HCT116 (cell line): ENCODE measurements at regions not wholly inside any gene's neighbourhood (a gene's known extent, or its start where the extent isn't known, plus 50 kb on each side); places are given as distances from the start of the nearest gene placed in this dataset.

Experiments
- ATAC-seq: fragments of 200-7000 bp; cut with Tn5 transposase; 2 replicates; pipeline ENCODE4 v1.9.1; 2020; ENCODE audit warnings: mild to moderate bottlenecking, moderate library complexity
- BruUV-seq: library from RNA; stranded (reverse); fragments of 400-500 nt; replicated peaks from 2 replicates; lab custom pipeline; 2021; lab: Mats Ljungman, UMichigan
- CTCF ChIA-PET: fragments of 300-600 bp; sonication (Branson Sonifier 250); formaldehyde crosslinking; loops from one replicate; lab custom pipeline; 2021; ENCODE audit warnings: antibody characterized with exemption; lab: Charles Lee
- POLR2A ChIA-PET: fragments of 300-600, 350-600 bp; sonication (Branson Sonifier 250); formaldehyde crosslinking; loops from one replicate; lab custom pipeline; 2021; ENCODE audit warnings: antibody characterized with exemption; lab: Charles Lee
- RAD21 ChIA-PET, 2 experiments: fragments of 300-600 bp; sonication (Branson Sonifier 250); formaldehyde crosslinking; loops; one replicate each; lab custom pipeline; 2023; ENCODE audit warnings: low total read pairs in 2 of 2; ENCODE audit not compliant: uncharacterized antibody in 2 of 2, unreplicated experiment in 2 of 2, low non-redundant PET in 1 of 2; lab: Charles Lee
- DNase-seq: peaks from one replicate; pipeline ENCODE4 v3.0.0-alpha.2; 2010; ENCODE audit warnings: low read depth, low spot score
- H2AFZ ChIP-seq: fragments of 200-600 bp; shearing (Covaris generic), sonication (generic); 2 replicates; pipeline ENCODE4 v1.6.1; 2017; ENCODE audit warnings: low read depth, mixed run types, mixed read lengths, antibody characterized with exemption, low read length; ENCODE audit not compliant: poor library complexity, severe bottlenecking
- H3K27ac ChIP-seq: 2 replicates; pipeline ENCODE4 v1.5.1; 2012; ENCODE audit warnings: low read depth, low read length
- H3K27me3 ChIP-seq: fragments of 200-600 bp; sonication (generic); 2 replicates; pipeline ENCODE4 v1.6.1; 2016; ENCODE audit warnings: mixed run types, low read length, mixed read lengths; ENCODE audit not compliant: insufficient read depth
- H3K36me3 ChIP-seq, 2 experiments: fragments of 200-500 bp in 1 of 2; fragments of 200-600 bp in 1 of 2; sonication (Bioruptor generic) in 1 of 2; sonication (generic) in 1 of 2; 2 replicates each; pipeline versions ENCODE4 v1.5.1 to v1.6.1; 2014 to 2016; ENCODE audit warnings: low read length in 2 of 2, inconsistent platforms in 1 of 2, mixed read lengths in 1 of 2, mixed run types in 1 of 2; ENCODE audit not compliant: insufficient read depth in 2 of 2, control insufficient read depth in 1 of 2
- H3K4me1 ChIP-seq, 2 experiments: fragments of 200-600 bp in 1 of 2; sonication (generic) in 1 of 2; 2 replicates each; pipeline versions ENCODE4 v1.5.1 to v1.6.1; 2012 to 2017; ENCODE audit warnings: low read length in 2 of 2, inconsistent platforms in 1 of 2, mild to moderate bottlenecking in 1 of 2, mixed read lengths in 1 of 2, mixed run types in 1 of 2, moderate library complexity in 1 of 2; ENCODE audit not compliant: insufficient read depth in 2 of 2, control insufficient read depth in 1 of 2
- H3K4me2 ChIP-seq: fragments of 200-600 bp; sonication (generic); 2 replicates; pipeline ENCODE4 v1.6.1; 2017; ENCODE audit warnings: mixed run types, low read length, mixed read lengths
- H3K4me3 ChIP-seq, 2 experiments: fragments of 200-600 bp in 1 of 2; sonication (generic) in 1 of 2; replicated peaks in 1 of 2; 2 replicates each; pipeline ENCODE4 v1.5.1; 2011 to 2016; ENCODE audit warnings: low read length in 2 of 2, control low read depth in 1 of 2, low read depth in 1 of 2, mild to moderate bottlenecking in 1 of 2, mixed read lengths in 1 of 2, mixed run types in 1 of 2
- H3K79me2 ChIP-seq: fragments of 200-600 bp; sonication (generic); 2 replicates; pipeline ENCODE4 v1.6.1; 2017; ENCODE audit warnings: mild to moderate bottlenecking, mixed run types, low read length, moderate library complexity, mixed read lengths; ENCODE audit not compliant: insufficient read depth
- H3K9ac ChIP-seq: fragments of 200-600 bp; sonication (generic); 2 replicates; pipeline ENCODE4 v1.6.1; 2016; ENCODE audit warnings: low read length, mixed read lengths
- H3K9me2 ChIP-seq: fragments of 200-600 bp; sonication (generic), shearing (Covaris generic); 2 replicates; pipeline ENCODE4 v1.6.1; 2017; ENCODE audit warnings: mixed run types, mild to moderate bottlenecking, moderate library complexity; ENCODE audit not compliant: insufficient read depth
- H3K9me3 ChIP-seq, 2 experiments: fragments of 200-500 bp in 1 of 2; fragments of 200-600 bp in 1 of 2; sonication (Bioruptor generic) in 1 of 2; sonication (generic) in 1 of 2; 2 replicates each; pipeline ENCODE4 v1.6.1; 2014 to 2017; ENCODE audit warnings: low read length in 2 of 2, mixed read lengths in 2 of 2, inconsistent platforms in 1 of 2, low read depth in 1 of 2, mild to moderate bottlenecking in 1 of 2, mixed run types in 1 of 2, moderate library complexity in 1 of 2; ENCODE audit not compliant: control insufficient read depth in 1 of 2, insufficient read depth in 1 of 2
- H4K20me1 ChIP-seq: fragments of 200-600 bp; sonication (generic), shearing (Covaris generic); 2 replicates; pipeline ENCODE4 v1.6.1; 2017; ENCODE audit warnings: mixed run types, mild to moderate bottlenecking, moderate library complexity; ENCODE audit not compliant: insufficient read depth
- CBX3 ChIP-seq: IDR thresholded peaks from 2 replicates; pipeline ENCODE4 v1.6.1; 2012; ENCODE audit warnings: low read depth
- CEBPB ChIP-seq: IDR thresholded peaks from 2 replicates; pipeline ENCODE4 v1.6.1; 2012; ENCODE audit warnings: low read depth
- EGR1 ChIP-seq: IDR thresholded peaks from 2 replicates; pipeline ENCODE4 v1.6.1; 2012; ENCODE audit warnings: low read depth
- ELF1 ChIP-seq: IDR thresholded peaks from 2 replicates; pipeline ENCODE4 v1.6.1; 2012; ENCODE audit warnings: low read depth, borderline replicate concordance
- EZH2 ChIP-seq: fragments of 200-600 bp; sonication (generic); IDR thresholded peaks from 2 replicates; pipeline ENCODE4 v1.6.1; 2017; ENCODE audit warnings: antibody characterized with exemption, mixed run types
- EZH2phosphoT487 ChIP-seq: fragments of 200-600 bp; IDR thresholded peaks from 2 replicates; pipeline ENCODE4 v1.6.1; 2018; ENCODE audit warnings: antibody characterized with exemption, borderline replicate concordance
- JUND ChIP-seq: IDR thresholded peaks from 2 replicates; pipeline ENCODE4 v1.6.1; 2012
- POLR2A ChIP-seq: IDR thresholded peaks from 2 replicates; pipeline ENCODE4 v1.7.0; 2011; ENCODE audit warnings: borderline replicate concordance; ENCODE audit not compliant: insufficient read depth, insufficient read length; ENCODE audit errors: extremely low read depth
- POLR2AphosphoS5 ChIP-seq: IDR thresholded peaks from 2 replicates; pipeline ENCODE4 v1.6.1; 2011; ENCODE audit warnings: mild to moderate bottlenecking, low read depth, low read length, moderate library complexity
- RAD21 ChIP-seq: IDR thresholded peaks from 2 replicates; pipeline ENCODE4 v1.6.1; 2012; ENCODE audit warnings: low read depth, mild to moderate bottlenecking
- SIN3A ChIP-seq: IDR thresholded peaks from 2 replicates; pipeline ENCODE4 v1.6.1; 2012; ENCODE audit warnings: low read depth
- SP1 ChIP-seq: IDR thresholded peaks from 2 replicates; pipeline ENCODE4 v1.6.1; 2012; ENCODE audit warnings: low read depth
- SRF ChIP-seq: IDR thresholded peaks from 2 replicates; pipeline ENCODE4 v1.6.1; 2012; ENCODE audit warnings: low read depth
- TCF7L2 ChIP-seq: IDR thresholded peaks from 2 replicates; pipeline ENCODE4 v1.7.0; 2011; ENCODE audit warnings: borderline replicate concordance, inconsistent platforms; ENCODE audit not compliant: insufficient read depth, insufficient read length; ENCODE audit errors: extremely low read depth
- YY1 ChIP-seq: IDR thresholded peaks from 2 replicates; pipeline ENCODE4 v1.6.1; 2011; ENCODE audit warnings: low read length, low read depth, moderate library complexity, mild to moderate bottlenecking; ENCODE audit not compliant: insufficient replicate concordance; ENCODE audit errors: extremely low read depth
- ZFX ChIP-seq: fragments of 450-650 bp; IDR thresholded peaks from 2 replicates; pipeline ENCODE4 v1.6.1; 2017
- ZNF274 ChIP-seq: fragments of 200-500 bp; sonication (Bioruptor generic); IDR thresholded peaks from 2 replicates; pipeline ENCODE4 v1.6.1; 2014; ENCODE audit warnings: mild to moderate bottlenecking, low read depth, low read length, inconsistent platforms
- intact Hi-C: fragments of 100-400 bp; cut with micrococcal nuclease; formaldehyde crosslinking; loops from 2 replicates; pipeline ENCODE4 v1.10.0; 2022
- TF ChIP-seq, protein P1 (sequence below), 3 experiments: fragments of 200-600 bp in 1 of 3; sonication (generic) in 1 of 3; IDR thresholded peaks in 2 of 3; conservative IDR thresholded peaks in 1 of 3; 2 replicates each; pipeline ENCODE4 v1.5.1; 2012 to 2017; ENCODE audit warnings: low read depth in 2 of 3, low read length in 2 of 3, antibody characterized with exemption in 1 of 3, borderline replicate concordance in 1 of 3, control low read depth in 1 of 3, mild to moderate bottlenecking in 1 of 3, mixed read lengths in 1 of 3, mixed run types in 1 of 3, moderate library complexity in 1 of 3; ENCODE audit not compliant: insufficient read depth in 1 of 3
- TF ChIP-seq, protein P2 (sequence below): IDR thresholded peaks from 2 replicates; pipeline ENCODE4 v1.6.1; 2012; ENCODE audit warnings: low read depth
- TF ChIP-seq, protein P3 (sequence below): IDR thresholded peaks from 2 replicates; pipeline ENCODE4 v1.6.1; 2012

DNA sequence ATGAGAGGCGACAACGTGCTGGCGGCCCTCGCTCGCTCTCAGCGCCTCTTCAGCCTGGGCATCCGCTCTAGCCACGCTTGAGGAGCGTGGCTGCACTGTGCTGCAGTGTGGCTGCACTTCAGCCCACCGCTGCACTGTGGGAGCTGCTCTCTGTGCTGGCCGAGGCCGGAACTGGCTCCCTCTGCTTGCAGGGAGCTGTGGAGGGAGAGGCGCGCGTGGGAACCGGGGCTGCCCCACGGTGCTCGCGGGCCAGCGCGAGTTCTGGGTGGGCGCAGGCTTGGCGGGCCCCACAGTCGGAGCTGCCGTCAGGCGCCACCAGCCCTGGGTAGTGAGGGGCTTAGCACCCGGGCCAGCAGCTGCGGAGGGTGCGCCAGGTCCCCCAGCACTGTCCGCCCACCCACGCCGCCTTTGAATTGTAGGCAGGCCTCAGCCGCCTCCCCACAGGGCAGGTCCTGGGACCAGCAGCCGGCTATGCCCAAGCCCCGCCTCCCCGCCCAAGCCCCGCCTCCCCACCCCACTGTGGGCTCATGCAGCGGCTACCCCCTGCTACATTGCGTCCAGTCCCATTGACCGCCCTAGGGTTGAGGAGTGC is 974.2 kb downstream of the FSCB start:
- no peaks in the 10 kb centered on the region for H3K36me3 ChIP-seq
- no TSS peak for BruUV-seq
- CTCF ChIA-PET: no interaction called here
- intact Hi-C loops: no loop called here
- H3K9me3 ChIP-seq: no peaks in the 10 kb centered on the region
- H4K20me1 ChIP-seq: no peaks in the 10 kb centered on the region
- H3K4me3 ChIP-seq: no peak overlapping the region
- RAD21 ChIA-PET: no interaction called here
- H3K4me1 ChIP-seq: no peaks in the 10 kb centered on the region
- H3K79me2 ChIP-seq: no peaks in the 10 kb centered on the region
- H3K4me2 ChIP-seq: no peak overlapping the region
- no peak overlapping the region for H3K9ac ChIP-seq
- POLR2A ChIA-PET: no interaction called here
- no peak for TF ChIP-seq RAD21
- no peak for TF ChIP-seq POLR2A
- no peak for TF ChIP-seq EZH2
- TF ChIP-seq CEBPB: no peak
- TF ChIP-seq CBX3: no peak
- TF ChIP-seq, protein P1, sequence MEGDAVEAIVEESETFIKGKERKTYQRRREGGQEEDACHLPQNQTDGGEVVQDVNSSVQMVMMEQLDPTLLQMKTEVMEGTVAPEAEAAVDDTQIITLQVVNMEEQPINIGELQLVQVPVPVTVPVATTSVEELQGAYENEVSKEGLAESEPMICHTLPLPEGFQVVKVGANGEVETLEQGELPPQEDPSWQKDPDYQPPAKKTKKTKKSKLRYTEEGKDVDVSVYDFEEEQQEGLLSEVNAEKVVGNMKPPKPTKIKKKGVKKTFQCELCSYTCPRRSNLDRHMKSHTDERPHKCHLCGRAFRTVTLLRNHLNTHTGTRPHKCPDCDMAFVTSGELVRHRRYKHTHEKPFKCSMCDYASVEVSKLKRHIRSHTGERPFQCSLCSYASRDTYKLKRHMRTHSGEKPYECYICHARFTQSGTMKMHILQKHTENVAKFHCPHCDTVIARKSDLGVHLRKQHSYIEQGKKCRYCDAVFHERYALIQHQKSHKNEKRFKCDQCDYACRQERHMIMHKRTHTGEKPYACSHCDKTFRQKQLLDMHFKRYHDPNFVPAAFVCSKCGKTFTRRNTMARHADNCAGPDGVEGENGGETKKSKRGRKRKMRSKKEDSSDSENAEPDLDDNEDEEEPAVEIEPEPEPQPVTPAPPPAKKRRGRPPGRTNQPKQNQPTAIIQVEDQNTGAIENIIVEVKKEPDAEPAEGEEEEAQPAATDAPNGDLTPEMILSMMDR (IDR thresholded peaks at IDR 0.05 in 2 of 3, conservative IDR thresholded peaks at IDR 0.05 in 1 of 3; ENCODE audit: borderline replicate concordance in 1 of 3, insufficient read depth in 1 of 3, low read depth in 2 of 3, low read length in 2 of 3): no peak
- TF ChIP-seq, protein P2, sequence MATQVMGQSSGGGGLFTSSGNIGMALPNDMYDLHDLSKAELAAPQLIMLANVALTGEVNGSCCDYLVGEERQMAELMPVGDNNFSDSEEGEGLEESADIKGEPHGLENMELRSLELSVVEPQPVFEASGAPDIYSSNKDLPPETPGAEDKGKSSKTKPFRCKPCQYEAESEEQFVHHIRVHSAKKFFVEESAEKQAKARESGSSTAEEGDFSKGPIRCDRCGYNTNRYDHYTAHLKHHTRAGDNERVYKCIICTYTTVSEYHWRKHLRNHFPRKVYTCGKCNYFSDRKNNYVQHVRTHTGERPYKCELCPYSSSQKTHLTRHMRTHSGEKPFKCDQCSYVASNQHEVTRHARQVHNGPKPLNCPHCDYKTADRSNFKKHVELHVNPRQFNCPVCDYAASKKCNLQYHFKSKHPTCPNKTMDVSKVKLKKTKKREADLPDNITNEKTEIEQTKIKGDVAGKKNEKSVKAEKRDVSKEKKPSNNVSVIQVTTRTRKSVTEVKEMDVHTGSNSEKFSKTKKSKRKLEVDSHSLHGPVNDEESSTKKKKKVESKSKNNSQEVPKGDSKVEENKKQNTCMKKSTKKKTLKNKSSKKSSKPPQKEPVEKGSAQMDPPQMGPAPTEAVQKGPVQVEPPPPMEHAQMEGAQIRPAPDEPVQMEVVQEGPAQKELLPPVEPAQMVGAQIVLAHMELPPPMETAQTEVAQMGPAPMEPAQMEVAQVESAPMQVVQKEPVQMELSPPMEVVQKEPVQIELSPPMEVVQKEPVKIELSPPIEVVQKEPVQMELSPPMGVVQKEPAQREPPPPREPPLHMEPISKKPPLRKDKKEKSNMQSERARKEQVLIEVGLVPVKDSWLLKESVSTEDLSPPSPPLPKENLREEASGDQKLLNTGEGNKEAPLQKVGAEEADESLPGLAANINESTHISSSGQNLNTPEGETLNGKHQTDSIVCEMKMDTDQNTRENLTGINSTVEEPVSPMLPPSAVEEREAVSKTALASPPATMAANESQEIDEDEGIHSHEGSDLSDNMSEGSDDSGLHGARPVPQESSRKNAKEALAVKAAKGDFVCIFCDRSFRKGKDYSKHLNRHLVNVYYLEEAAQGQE: no peak
- no peak for TF ChIP-seq SP1
- TF ChIP-seq EGR1: no peak
- TF ChIP-seq ZFX: no peak
- no peak for TF ChIP-seq JUND
- no peak for TF ChIP-seq TCF7L2
- TF ChIP-seq SRF: no peak
- TF ChIP-seq POLR2AphosphoS5: no peak
- TF ChIP-seq ELF1: no peak
- no peak for TF ChIP-seq ZNF274
- no peak for TF ChIP-seq YY1
- no peak for TF ChIP-seq EZH2phosphoT487
- no peak for TF ChIP-seq SIN3A
- TF ChIP-seq, protein P3, sequence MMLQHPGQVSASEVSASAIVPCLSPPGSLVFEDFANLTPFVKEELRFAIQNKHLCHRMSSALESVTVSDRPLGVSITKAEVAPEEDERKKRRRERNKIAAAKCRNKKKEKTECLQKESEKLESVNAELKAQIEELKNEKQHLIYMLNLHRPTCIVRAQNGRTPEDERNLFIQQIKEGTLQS: no peak
- H3K9me2 ChIP-seq: no peaks in the 10 kb centered on the region
- H2AFZ ChIP-seq: no peak overlapping the region
- H3K27me3 ChIP-seq: no peaks in the 10 kb centered on the region
- ATAC-seq: no peak
- no peak for DNase-seq
- H3K27ac ChIP-seq: no peak overlapping the region
